ENCODE measurements at regions not wholly inside any gene's neighbourhood (a gene's known extent, or its start where the extent isn't known, plus 50 kb on each side); places are given as distances from the start of the nearest gene placed in this dataset.

GRCh38 chr1:243903041-243903440 is 53.0 kb upstream of the AKT3 start:
- TF ChIP-seq CTCF (IDR thresholded peaks at IDR 0.05; ENCODE audit: borderline replicate concordance, extremely low read depth, insufficient read depth), result no peak
- intact Hi-C loops (cut with DNase I), result no loop called here
- Histone ChIP-seq H3K9ac (ENCODE audit: low read length in 3 of 3) (no peak overlapping the region), H3K4me1 (ENCODE audit: control insufficient read depth in 2 of 3, insufficient read depth in 2 of 3, low read depth in 1 of 3, low read length in 3 of 3) (no peaks in the 10 kb centered on the region), H3K4me3 (ENCODE audit: low read length in 3 of 3) (no peak overlapping the region), H3K36me3 (ENCODE audit: control insufficient read depth in 2 of 3, insufficient read depth in 3 of 3, low read length in 3 of 3) (no peaks in the 10 kb centered on the region), H3K27me3 (ENCODE audit: control insufficient read depth, insufficient read depth, low read length) (no peaks in the 10 kb centered on the region), H3K27ac (ENCODE audit: low read depth in 2 of 2, low read length in 2 of 2) (no peak overlapping the region), H3K9me3 (ENCODE audit: control insufficient read depth in 2 of 3, insufficient read depth in 1 of 3, low read length in 3 of 3) (no peaks in the 10 kb centered on the region)
- no peak for FAIRE-seq
- no peak for DNase-seq

- no peak overlapping the region for H3K4me3 ChIP-seq (ENCODE audit: low read length in 3 of 3)
- H3K4me1 ChIP-seq (ENCODE audit: control insufficient read depth in 2 of 3, insufficient read depth in 2 of 3, low read depth in 1 of 3, low read length in 3 of 3), result no peaks in the 10 kb centered on the region
- no peak for TF ChIP-seq CTCF (IDR thresholded peaks at IDR 0.05; ENCODE audit: borderline replicate concordance, extremely low read depth, insufficient read depth)
- no peak overlapping the region for H3K9ac ChIP-seq (ENCODE audit: low read length in 3 of 3)
- H3K27me3 ChIP-seq (ENCODE audit: control insufficient read depth, insufficient read depth, low read length), result no peaks in the 10 kb centered on the region
- DNase-seq (no peak), FAIRE-seq (no peak)
- H3K27ac ChIP-seq (ENCODE audit: low read depth in 2 of 2, low read length in 2 of 2), result no peak overlapping the region
- H3K9me3 ChIP-seq (ENCODE audit: control insufficient read depth in 2 of 3, insufficient read depth in 1 of 3, low read length in 3 of 3), result no peaks in the 10 kb centered on the region
- no peaks in the 10 kb centered on the region for H3K36me3 ChIP-seq (ENCODE audit: control insufficient read depth in 2 of 3, insufficient read depth in 3 of 3, low read length in 3 of 3)
- intact Hi-C loops (cut with DNase I), result no loop called here
Observed at GRCh38 chr1:243902100-243902499, 52.1 kb upstream of the AKT3 start.
